Sigmoid colon (tissue), 6 donors: ENCODE measurements at regions not wholly inside any gene's neighbourhood (a gene's known extent, or its start where the extent isn't known, plus 50 kb on each side); places are given as distances from the start of the nearest gene placed in this dataset.

ENCODE experiments used
- DNase-seq: peaks from one replicate; pipeline ENCODE4 v3.0.0-alpha.2; 2019
- H3K27ac ChIP-seq, 4 donors: fragments of 200-600 bp; sonication (generic); one replicate each; pipeline ENCODE4 v1.5.1; 2016 to 2019; ENCODE audit warnings: mild to moderate bottlenecking in 1 of 4
- H3K27me3 ChIP-seq, 3 donors: fragments of 200-600 bp; sonication (generic); one replicate each; pipeline ENCODE4 v1.5.1; 2019; ENCODE audit warnings: mild to moderate bottlenecking in 1 of 3
- H3K36me3 ChIP-seq, 4 donors: fragments of 200-600 bp; sonication (generic); one replicate each; pipeline ENCODE4 v1.5.1; 2016 to 2019
- H3K4me1 ChIP-seq, 4 donors: fragments of 200-600 bp; sonication (generic); one replicate each; pipeline ENCODE4 v1.5.1; 2017 to 2019
- H3K4me3 ChIP-seq, 4 donors: fragments of 200-600 bp; sonication (generic); one replicate each; pipeline ENCODE4 v1.5.1; 2017 to 2019; ENCODE audit warnings: mild to moderate bottlenecking in 2 of 4, moderate library complexity in 1 of 4
- H3K9me3 ChIP-seq, 4 donors: fragments of 200-600 bp in 3 of 4; sonication (generic) in 3 of 4; one replicate each; pipeline versions ENCODE4 v1.5.1 to v1.6.1; 2013 to 2019
- CTCF ChIP-seq, 4 experiments: fragments of 450-650 bp in 3 of 4; fragments of 200-600 bp in 1 of 4; IDR thresholded peaks; one replicate each; pipeline ENCODE4 v1.5.1; 2016 to 2019; ENCODE audit warnings: antibody characterized with exemption in 4 of 4, mild to moderate bottlenecking in 3 of 4, moderate library complexity in 2 of 4
- EP300 ChIP-seq, 4 donors: sonication (generic); formaldehyde crosslinking; IDR thresholded peaks; one replicate each; pipeline ENCODE4 v1.6.1; 2017; ENCODE audit warnings: antibody characterized with exemption in 4 of 4
- POLR2A ChIP-seq, 2 donors: fragments of 450-650 bp; IDR thresholded peaks; one replicate each; pipeline ENCODE4 v1.6.1; 2016; ENCODE audit warnings: antibody characterized with exemption in 2 of 2, mild to moderate bottlenecking in 2 of 2, moderate library complexity in 2 of 2
- POLR2AphosphoS5 ChIP-seq, 4 donors: sonication (generic); formaldehyde crosslinking; IDR thresholded peaks; one replicate each; pipeline ENCODE4 v1.6.1; 2017; ENCODE audit warnings: antibody characterized with exemption in 4 of 4
- WGBS, 2 donors: extraction: QIAGEN DNeasy Blood & Tissue Kit; methylation state at CpG; one replicate each; pipeline ENCODE4 v1.1.7; 2013; 5-methylcytosine and 5-hydroxymethylcytosine counted together
- intact Hi-C: fragments of 100-400 bp; cut with DNase I; formaldehyde crosslinking; loops from one replicate; pipeline ENCODE4 v1.15.1; 2023
- donor health status: healthy with polysubstance abuse.
- donor health status: healthy.

GRCh38 chr7:65233409-65234034 lies 140.1 kb upstream of the ZNF92 start:
- Histone ChIP-seq H3K4me3 (no peak overlapping the region), H3K27me3 (peaks cover 0 to 1% (median 0%) of the 10 kb centered on the region in 3 donors), H3K4me1 (no peaks in the 10 kb centered on the region), H3K27ac (no peak overlapping the region), H3K9me3 (no peaks in the 10 kb centered on the region), H3K36me3 (no peaks in the 10 kb centered on the region)
- no peak for DNase-seq
- intact Hi-C loops, result no loop called here
- no peak for TF ChIP-seq POLR2AphosphoS5 (IDR thresholded peaks at IDR 0.05)
- no peak for TF ChIP-seq EP300 (IDR thresholded peaks at IDR 0.05)
- no peak for TF ChIP-seq CTCF (IDR thresholded peaks at IDR 0.05)
- no peak for TF ChIP-seq POLR2A (IDR thresholded peaks at IDR 0.05)
- WGBS, 2 donors, result 26 to 42% methylated on average over 2 of the region's 2 CpGs

GRCh38 chr7:65230231-65230630 lies 143.4 kb upstream of the ZNF92 start:
- 78 to 88% methylated on average over 1 of the region's 1 CpG for WGBS, 2 donors
- H3K9me3 ChIP-seq, result no peaks in the 10 kb centered on the region
- no peak overlapping the region for H3K27ac ChIP-seq
- no peak for TF ChIP-seq POLR2A (IDR thresholded peaks at IDR 0.05)
- no peak for TF ChIP-seq POLR2AphosphoS5 (IDR thresholded peaks at IDR 0.05)
- TF ChIP-seq EP300 (IDR thresholded peaks at IDR 0.05), result no peak
- TF ChIP-seq CTCF (IDR thresholded peaks at IDR 0.05), result no peak
- no peak overlapping the region for H3K4me3 ChIP-seq
- intact Hi-C loops, result no loop called here
- DNase-seq, result no peak
- H3K4me1 ChIP-seq, result no peaks in the 10 kb centered on the region
- no peaks in the 10 kb centered on the region for H3K36me3 ChIP-seq
- H3K27me3 ChIP-seq, result no peaks in the 10 kb centered on the region

- no peaks in the 10 kb centered on the region for H3K36me3 ChIP-seq
- H3K4me3 ChIP-seq, result no peak overlapping the region
- no peaks in the 10 kb centered on the region for H3K27me3 ChIP-seq
- no peak for DNase-seq
- no peaks in the 10 kb centered on the region for H3K9me3 ChIP-seq
- TF ChIP-seq POLR2A (IDR thresholded peaks at IDR 0.05) (no peak), EP300 (IDR thresholded peaks at IDR 0.05) (no peak), CTCF (IDR thresholded peaks at IDR 0.05) (no peak), POLR2AphosphoS5 (IDR thresholded peaks at IDR 0.05) (no peak)
- no peaks in the 10 kb centered on the region for H3K4me1 ChIP-seq
- no peak overlapping the region for H3K27ac ChIP-seq
- 89 to 97% methylated on average over 6 of the region's 6 CpGs for WGBS, 2 donors
- intact Hi-C loops, result no loop called here
These were observed 148.1 kb upstream of the ZNF92 start for GRCh38 chr7:65225422-65226006.

GRCh38 chr7:65222655-65223054 lies 151.0 kb upstream of the ZNF92 start:
- H3K4me3 ChIP-seq, result no peak overlapping the region
- intact Hi-C loops, result no loop called here
- no peak overlapping the region for H3K27ac ChIP-seq
- no peaks in the 10 kb centered on the region for H3K36me3 ChIP-seq
- H3K27me3 ChIP-seq, result no peaks in the 10 kb centered on the region
- H3K4me1 ChIP-seq, result no peaks in the 10 kb centered on the region
- DNase-seq, result no peak
- TF ChIP-seq EP300 (IDR thresholded peaks at IDR 0.05), result no peak
- TF ChIP-seq POLR2A (IDR thresholded peaks at IDR 0.05), result no peak
- TF ChIP-seq CTCF (IDR thresholded peaks at IDR 0.05), result no peak
- TF ChIP-seq POLR2AphosphoS5 (IDR thresholded peaks at IDR 0.05), result no peak
- WGBS, 2 donors, result 78 to 90% methylated on average over 4 of the region's 4 CpGs
- no peaks in the 10 kb centered on the region for H3K9me3 ChIP-seq

GRCh38 chr7:65221683-65222082 lies 152.0 kb upstream of the ZNF92 start:
- Histone ChIP-seq H3K4me1 (no peaks in the 10 kb centered on the region), H3K27ac (no peak overlapping the region), H3K9me3 (no peaks in the 10 kb centered on the region), H3K4me3 (no peak overlapping the region), H3K27me3 (no peaks in the 10 kb centered on the region), H3K36me3 (no peaks in the 10 kb centered on the region)
- no peak for TF ChIP-seq EP300 (IDR thresholded peaks at IDR 0.05)
- no peak for TF ChIP-seq CTCF (IDR thresholded peaks at IDR 0.05)
- no peak for TF ChIP-seq POLR2AphosphoS5 (IDR thresholded peaks at IDR 0.05)
- TF ChIP-seq POLR2A (IDR thresholded peaks at IDR 0.05), result no peak
- no peak for DNase-seq
- intact Hi-C loops, result no loop called here
- 88 to 97% methylated on average over 3 of the region's 3 CpGs for WGBS, 2 donors
